Suprapubic skin (tissue), 3 donors: ENCODE measurements at regions not wholly inside any gene's neighbourhood (a gene's known extent, or its start where the extent isn't known, plus 50 kb on each side); places are given as distances from the start of the nearest gene placed in this dataset.

Source experiments
- CTCF ChIP-seq, 2 donors: fragments of 200-600 bp in 1 of 2; fragments of 450-650 bp in 1 of 2; sonication (generic) in 1 of 2; IDR thresholded peaks; one replicate each; pipeline ENCODE4 v1.5.1; 2016 to 2019; ENCODE audit warnings: antibody characterized with exemption in 2 of 2, mild to moderate bottlenecking in 1 of 2, moderate library complexity in 1 of 2
- EP300 ChIP-seq: sonication (generic); formaldehyde crosslinking; IDR thresholded peaks from one replicate; pipeline ENCODE4 v1.6.1; 2017; ENCODE audit warnings: antibody characterized with exemption

DNA sequence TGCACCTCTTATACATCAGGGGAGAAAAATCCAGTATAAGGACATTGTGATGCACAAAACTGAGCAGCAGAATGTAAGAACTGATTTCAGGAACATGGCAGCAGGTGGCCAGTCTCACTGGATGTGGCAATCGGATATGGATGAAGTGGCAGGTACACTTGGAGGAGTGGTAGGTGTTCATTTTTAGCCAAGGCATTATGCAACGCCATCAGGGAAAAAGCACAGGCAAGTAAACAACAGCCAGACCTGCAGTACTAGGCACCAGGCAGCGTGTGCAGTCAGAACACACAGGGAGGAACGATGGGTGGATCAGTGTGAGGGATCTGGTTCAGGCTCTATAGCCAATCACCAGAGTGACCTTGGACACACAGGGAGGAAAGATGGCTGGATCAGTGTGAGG lies 77.4 kb upstream of the GCFC2 start:
- TF ChIP-seq EP300, result no peak
- no peak for TF ChIP-seq CTCF (IDR thresholded peaks at IDR 0.05)
